ENCODE measurements at regions not wholly inside any gene's neighbourhood (a gene's known extent, or its start where the extent isn't known, plus 50 kb on each side); places are given as distances from the start of the nearest gene placed in this dataset.

GRCh38 chr20:40100261-40100660 is 588.8 kb downstream of the MAFB start:
- Histone ChIP-seq H3K27ac (ENCODE audit: low read depth in 1 of 2, low read length in 2 of 2) (no peak overlapping the region), H4K20me1 (ENCODE audit: insufficient read depth, low read length) (no peaks in the 10 kb centered on the region), H2AFZ (ENCODE audit: insufficient read depth, low read depth, low read length, poor library complexity, severe bottlenecking) (no peak overlapping the region), H3K79me2 (ENCODE audit: insufficient read depth, low read length) (no peaks in the 10 kb centered on the region), H3K27me3 (ENCODE audit: control insufficient read depth in 2 of 2, insufficient read depth in 2 of 2, low read length in 2 of 2) (no peaks in the 10 kb centered on the region), H3K4me1 (ENCODE audit: control insufficient read depth in 1 of 2, insufficient read depth in 2 of 2, low read length in 2 of 2) (no peaks in the 10 kb centered on the region), H3K36me3 (replicated peaks in 1 of 2; ENCODE audit: control insufficient read depth in 1 of 2, insufficient read depth in 2 of 2, low read length in 2 of 2) (no peaks in the 10 kb centered on the region), H3K4me2 (replicated peaks; ENCODE audit: extremely low read depth, low read length, poor library complexity, severe bottlenecking) (no peak overlapping the region), H3K9ac (ENCODE audit: insufficient read depth, low read length, poor library complexity, severe bottlenecking) (no peak overlapping the region), H3K9me3 (replicated peaks in 1 of 2; ENCODE audit: control insufficient read depth in 1 of 2, insufficient read depth in 1 of 2, low read length in 2 of 2) (no peaks in the 10 kb centered on the region), H3K4me3 (replicated peaks in 1 of 3; ENCODE audit: low read depth in 2 of 3, low read length in 3 of 3) (no peak overlapping the region)
- peaks cover 0 to 8% (median 4%) of the 10 kb centered on the region in 7 donors for H3K9me3 Mint-ChIP-seq
- no peaks in the 10 kb centered on the region for H3K4me1 Mint-ChIP-seq
- DNase-seq = no peak
- no peak for TF ChIP-seq CTCF (IDR thresholded peaks at IDR 0.05)
- H3K4me3 Mint-ChIP-seq = no peak overlapping the region
- intact Hi-C loops (cut with micrococcal nuclease) = no loop called here
- H3K27ac Mint-ChIP-seq = no peak overlapping the region
- 80% methylated on average over 1 of the region's 3 CpGs for WGBS (ENCODE audit: insufficient coverage)
- peaks cover 0 to 1% (median 0%) of the 10 kb centered on the region in 3 donors for H3K27me3 Mint-ChIP-seq (ENCODE audit: low read depth in 3 of 3)
- H3K36me3 Mint-ChIP-seq = no peaks in the 10 kb centered on the region

- Mint-ChIP-seq H3K9me3 (peaks cover 8 to 21% (median 13%) of the 10 kb centered on the region in 7 donors), H3K27me3 (ENCODE audit: low read depth in 3 of 3) (peaks cover 0 to 1% (median 0%) of the 10 kb centered on the region in 3 donors), H3K27ac (no peak overlapping the region), H3K4me1 (no peaks in the 10 kb centered on the region), H3K36me3 (no peaks in the 10 kb centered on the region), H3K4me3 (no peak overlapping the region)
- intact Hi-C loops (cut with micrococcal nuclease) = no loop called here
- no peak overlapping the region for H3K27ac ChIP-seq (ENCODE audit: low read depth in 1 of 2, low read length in 2 of 2)
- no peak for DNase-seq
- TF ChIP-seq CTCF (IDR thresholded peaks at IDR 0.05) = no peak
- H3K36me3 ChIP-seq (replicated peaks in 1 of 2; ENCODE audit: control insufficient read depth in 1 of 2, insufficient read depth in 2 of 2, low read length in 2 of 2) = no peaks in the 10 kb centered on the region
- no peak overlapping the region for H3K4me2 ChIP-seq (replicated peaks; ENCODE audit: extremely low read depth, low read length, poor library complexity, severe bottlenecking)
- H3K9ac ChIP-seq (ENCODE audit: insufficient read depth, low read length, poor library complexity, severe bottlenecking) = no peak overlapping the region
- no peaks in the 10 kb centered on the region for H3K4me1 ChIP-seq (ENCODE audit: control insufficient read depth in 1 of 2, insufficient read depth in 2 of 2, low read length in 2 of 2)
- H3K9me3 ChIP-seq (replicated peaks in 1 of 2; ENCODE audit: control insufficient read depth in 1 of 2, insufficient read depth in 1 of 2, low read length in 2 of 2) = no peaks in the 10 kb centered on the region
- no peak overlapping the region for H3K4me3 ChIP-seq (replicated peaks in 1 of 3; ENCODE audit: low read depth in 2 of 3, low read length in 3 of 3)
- no peak overlapping the region for H2AFZ ChIP-seq (ENCODE audit: insufficient read depth, low read depth, low read length, poor library complexity, severe bottlenecking)
- H3K27me3 ChIP-seq (ENCODE audit: control insufficient read depth in 2 of 2, insufficient read depth in 2 of 2, low read length in 2 of 2) = no peaks in the 10 kb centered on the region
- no peaks in the 10 kb centered on the region for H4K20me1 ChIP-seq (ENCODE audit: insufficient read depth, low read length)
- WGBS (ENCODE audit: insufficient coverage) = 100% methylated on average over 1 of the region's 2 CpGs
- H3K79me2 ChIP-seq (ENCODE audit: insufficient read depth, low read length) = no peaks in the 10 kb centered on the region
Measured at GRCh38 chr20:40090236-40090635, 598.8 kb downstream of the MAFB start.
